Activated CD8-positive, alpha-beta memory T cell treated with anti-CD3 and anti-CD28 coated beads, Interleukin-2, amount 50 U/mL, for 1 hour (primary cell): ENCODE measurements at regions not wholly inside any gene's neighbourhood (a gene's known extent, or its start where the extent isn't known, plus 50 kb on each side); places are given as distances from the start of the nearest gene placed in this dataset.

Source experiments
- DNase-seq: peaks from one replicate; pipeline ENCODE4 v3.0.0-alpha.2; 2020; ENCODE audit errors: extremely low read depth

- no peak for DNase-seq
Observed at GRCh38 chr11:112899235-112900006, 61.8 kb upstream of the NCAM1 start.

GRCh38 chr11:112901924-112902323 lies 59.3 kb upstream of the NCAM1 start:
- no peak for DNase-seq

- no peak for DNase-seq
Observed at GRCh38 chr11:112902361-112903011, 58.7 kb upstream of the NCAM1 start.

GRCh38 chr11:112903340-112903739 lies 57.9 kb upstream of the NCAM1 start:
- DNase-seq = no peak

GRCh38 chr11:112911124-112911523 lies 50.1 kb upstream of the NCAM1 start:
- no peak for DNase-seq
